M059J (cell line): ENCODE measurements at regions not wholly inside any gene's neighbourhood (a gene's known extent, or its start where the extent isn't known, plus 50 kb on each side); places are given as distances from the start of the nearest gene placed in this dataset.

Source experiments
- DNase-seq: peaks from one replicate; pipeline ENCODE4 v3.0.0-alpha.2; 2012; ENCODE audit warnings: low read depth

GRCh38 chr5:93062548-93062947, 518.5 kb downstream of the NR2F1-AS1 start:
- peak; percentile 36 for DNase-seq

- DNase-seq = peak; percentile 87
Observed at GRCh38 chr5:93058309-93058708, 522.7 kb downstream of the NR2F1-AS1 start.

- DNase-seq = no peak
Observed at GRCh38 chr5:93057311-93057710, 523.7 kb downstream of the NR2F1-AS1 start.

GRCh38 chr5:93055971-93056370, 525.0 kb downstream of the NR2F1-AS1 start:
- no peak for DNase-seq

- no peak for DNase-seq
Observed at GRCh38 chr5:93055561-93055960, 525.5 kb downstream of the NR2F1-AS1 start.

GRCh38 chr5:93054424-93055163, 526.4 kb downstream of the NR2F1-AS1 start:
- DNase-seq = no peak

- peak; percentile 23 for DNase-seq
Observed at GRCh38 chr5:93053825-93054224, 527.2 kb downstream of the NR2F1-AS1 start.

GRCh38 chr5:93048858-93049257, 532.2 kb downstream of the NR2F1-AS1 start:
- no peak for DNase-seq

GRCh38 chr5:93044859-93045666, 536.0 kb downstream of the NR2F1-AS1 start:
- DNase-seq = no peak

GRCh38 chr5:93039888-93040287, 541.1 kb downstream of the NR2F1-AS1 start:
- no peak for DNase-seq

- DNase-seq = peak; percentile 47
Observed at GRCh38 chr5:93034621-93035590, 546.1 kb downstream of the NR2F1-AS1 start.

- DNase-seq = peak; percentile 35
Observed at GRCh38 chr5:93022796-93023447, 558.1 kb downstream of the NR2F1-AS1 start.

GRCh38 chr5:93022211-93022610, 558.8 kb downstream of the NR2F1-AS1 start:
- DNase-seq = no peak

GRCh38 chr5:93019896-93020295, 561.1 kb downstream of the NR2F1-AS1 start:
- no peak for DNase-seq

GRCh38 chr5:93018461-93018860, 562.6 kb downstream of the NR2F1-AS1 start:
- DNase-seq = no peak

- DNase-seq = peak; percentile 78
Observed at GRCh38 chr5:93017849-93018248, 563.2 kb downstream of the NR2F1-AS1 start.

GRCh38 chr5:93017376-93017775, 563.6 kb downstream of the NR2F1-AS1 start:
- no peak for DNase-seq

GRCh38 chr5:93010616-93011015, 570.4 kb downstream of the NR2F1-AS1 start:
- no peak for DNase-seq

GRCh38 chr5:93010037-93010436, 571.0 kb downstream of the NR2F1-AS1 start:
- DNase-seq = no peak

GRCh38 chr5:93008502-93009207, 572.4 kb downstream of the NR2F1-AS1 start:
- no peak for DNase-seq

- DNase-seq = peak; percentile 13
Observed at GRCh38 chr5:93006915-93007314, 574.1 kb downstream of the NR2F1-AS1 start.
